ENCODE measurements at regions not wholly inside any gene's neighbourhood (a gene's known extent, or its start where the extent isn't known, plus 50 kb on each side); places are given as distances from the start of the nearest gene placed in this dataset.
"Not testable (repeated sequence)": the region's sequence is repeated elsewhere in the genome, so short reads cannot be mapped to it uniquely, and the experiment has no call there.

GRCh38 chr1:198986036-198986435 lies 347.2 kb downstream of the PTPRC start:
- no peak for DNase-seq

- DNase-seq, result no peak
Measured at GRCh38 chr1:198986442-198986841, 347.6 kb downstream of the PTPRC start.

GRCh38 chr1:199002661-199003060 lies 363.8 kb downstream of the PTPRC start:
- DNase-seq, result no peak

- DNase-seq, result no peak
Measured at GRCh38 chr1:199007423-199007822, 368.6 kb downstream of the PTPRC start.

GRCh38 chr1:199009447-199009846 lies 370.6 kb downstream of the PTPRC start:
- DNase-seq, result no peak

GRCh38 chr1:199010492-199010891 lies 371.7 kb downstream of the PTPRC start:
- DNase-seq, result no peak

- DNase-seq, result no peak
Measured at GRCh38 chr1:199010933-199011332, 372.1 kb downstream of the PTPRC start.

GRCh38 chr1:199015799-199016198 lies 377.0 kb downstream of the PTPRC start:
- DNase-seq, result no peak

GRCh38 chr1:199018471-199019135 lies 379.8 kb downstream of the PTPRC start:
- DNase-seq, result no peak

GRCh38 chr1:199020051-199020450 lies 381.2 kb downstream of the PTPRC start:
- DNase-seq, result no peak

GRCh38 chr1:199020904-199021303 lies 382.1 kb downstream of the PTPRC start:
- no peak for DNase-seq

- DNase-seq, result no peak
Measured at GRCh38 chr1:199029401-199029800, 390.6 kb downstream of the PTPRC start.

GRCh38 chr1:199029855-199030254 lies 391.0 kb downstream of the PTPRC start:
- DNase-seq, result no peak

GRCh38 chr1:199030541-199030940 lies 391.7 kb downstream of the PTPRC start:
- DNase-seq, result not testable (repeated sequence)

- not testable (repeated sequence) for DNase-seq
Measured at GRCh38 chr1:199031170-199031569, 392.3 kb downstream of the PTPRC start.

GRCh38 chr1:199032479-199032878 lies 393.6 kb downstream of the PTPRC start:
- DNase-seq, result not testable (repeated sequence)

GRCh38 chr1:199033661-199034060 lies 394.8 kb downstream of the PTPRC start:
- no peak for DNase-seq

GRCh38 chr1:199038156-199038555 lies 399.3 kb downstream of the PTPRC start:
- no peak for DNase-seq

- DNase-seq, result no peak
Measured at GRCh38 chr1:199040076-199040905, 401.5 kb downstream of the PTPRC start.

GRCh38 chr1:199041173-199041914 lies 402.5 kb downstream of the PTPRC start:
- no peak for DNase-seq

GRCh38 chr1:199042193-199042592 lies 403.4 kb downstream of the PTPRC start:
- DNase-seq, result no peak

- DNase-seq, result no peak
Measured at GRCh38 chr1:199044191-199044590, 405.4 kb downstream of the PTPRC start.

- no peak for DNase-seq
Measured at GRCh38 chr1:199046618-199047017, 407.8 kb downstream of the PTPRC start.

- DNase-seq, result no peak
Measured at GRCh38 chr1:199054694-199055093, 415.9 kb downstream of the PTPRC start.
